ENCODE measurements at regions not wholly inside any gene's neighbourhood (a gene's known extent, or its start where the extent isn't known, plus 50 kb on each side); places are given as distances from the start of the nearest gene placed in this dataset.

- H3K23ac ChIP-seq (ENCODE audit: low read depth, low read length): no peak overlapping the region
- H2AFZ ChIP-seq (replicated peaks; ENCODE audit: low read length, poor library complexity): no peak overlapping the region
- H4K8ac ChIP-seq (ENCODE audit: low read depth in 2 of 2, low read length in 2 of 2): no peak overlapping the region
- no peak overlapping the region for H2BK20ac ChIP-seq (ENCODE audit: low read depth, low read length)
- no peak overlapping the region for H3K27ac ChIP-seq (ENCODE audit: insufficient read depth, low read length)
- no peak overlapping the region for H2AK5ac ChIP-seq (ENCODE audit: low read depth, low read length)
- ChIA-PET POLR2A (ENCODE audit: unreplicated experiment) (no interaction called here), CTCF (interaction anchor here (1.0 kb wide), 1 partner anchor 9 kb away, joined by 4 read pairs; no protein-coding TSS in a partner anchor)
- no peaks in the 10 kb centered on the region for H3K79me1 ChIP-seq (ENCODE audit: low read depth in 1 of 2, low read length in 2 of 2)
- WGBS, 2 experiments (ENCODE audit: extremely low coverage in 2 of 2, insufficient read length in 1 of 2): 75% methylated on average over 3 of the region's 5 CpGs; no CpG with 5 or more reads in 1 of the 2 experiments
- dilution Hi-C loops (cut with HindIII; ENCODE audit: low sequenced_read_pairs, unreplicated experiment): no loop called here
- intact Hi-C loops (cut with micrococcal nuclease): no loop called here
- H3K56ac ChIP-seq (ENCODE audit: extremely low read depth, insufficient read depth, low read length): no peak overlapping the region
- no peak overlapping the region for H2BK120ac ChIP-seq (ENCODE audit: low read depth, low read length)
- ATAC-seq (ENCODE audit: low read depth): no peak
- no peaks in the 10 kb centered on the region for H3K9me3 ChIP-seq (ENCODE audit: control insufficient read depth, insufficient read depth, low read length)
- H3K4me1 ChIP-seq (ENCODE audit: control insufficient read depth, insufficient read depth, low read length): no peaks in the 10 kb centered on the region
- no peak for DNase-seq
- H3K9me1 ChIP-seq (ENCODE audit: insufficient read depth, low read length): no peaks in the 10 kb centered on the region
- no peaks in the 10 kb centered on the region for H4K20me1 ChIP-seq (ENCODE audit: insufficient read depth, low read length)
- H3K4me3 ChIP-seq (ENCODE audit: insufficient read depth, low read depth, low read length): no peak overlapping the region
- in situ Hi-C loops (cut with MboI; ENCODE audit: low sequenced_read_pairs): no loop called here
- TF ChIP-seq MXI1 (IDR thresholded peaks at IDR 0.05; ENCODE audit: borderline replicate concordance, low read depth, low read length) (no peak), MAZ (IDR thresholded peaks at IDR 0.05; ENCODE audit: borderline replicate concordance, low read depth, low read length) (no peak), MAFK (IDR thresholded peaks at IDR 0.05; ENCODE audit: low read depth, low read length) (no peak), NFE2L2 (IDR thresholded peaks at IDR 0.05; ENCODE audit: low read depth, low read length) (no peak), CTCF (conservative IDR thresholded peaks at IDR 0.05; ENCODE audit: low read depth, low read length) (no peak), RCOR1 (IDR thresholded peaks at IDR 0.05; ENCODE audit: insufficient replicate concordance, low read length) (no peak), RAD21 (IDR thresholded peaks at IDR 0.05; ENCODE audit: low read length) (no peak), BHLHE40 (IDR thresholded peaks at IDR 0.05; ENCODE audit: low read depth, low read length) (no peak), POLR2A (IDR thresholded peaks at IDR 0.05; ENCODE audit: low read depth, low read length) (no peak), CHD1 (IDR thresholded peaks at IDR 0.05; ENCODE audit: low read depth, low read length) (no peak), FOS (IDR thresholded peaks at IDR 0.05; ENCODE audit: low read depth, low read length) (no peak), RFX5 (IDR thresholded peaks at IDR 0.05; ENCODE audit: low read depth, low read length) (no peak)
- no peak overlapping the region for H2AK9ac ChIP-seq (replicated peaks; ENCODE audit: low read depth, low read length, poor library complexity)
- H3K36me3 ChIP-seq (ENCODE audit: control insufficient read depth, insufficient read depth, low read length): no peaks in the 10 kb centered on the region
- peak overlapping the region; percentile 2; the same call in 1 of the 2 replicates for H3K4me2 ChIP-seq (ENCODE audit: low read depth, low read length)
- no peak overlapping the region for H3K18ac ChIP-seq (ENCODE audit: low read depth, low read length)
- no peak overlapping the region for H2BK5ac ChIP-seq (ENCODE audit: low read depth, low read length, poor library complexity, severe bottlenecking)
- no TSS peak for BruUV-seq (replicated peaks)
- H4K5ac ChIP-seq (ENCODE audit: low read depth, low read length): no peak overlapping the region
- H4K91ac ChIP-seq (ENCODE audit: insufficient read depth, low read depth, low read length): no peak overlapping the region
- no peak overlapping the region for H3K9ac ChIP-seq (ENCODE audit: low read depth, low read length)
- no peak overlapping the region for H3K4ac ChIP-seq (ENCODE audit: low read depth, low read length)
- no peak overlapping the region for H2BK15ac ChIP-seq (ENCODE audit: low read depth, low read length)
- no peaks in the 10 kb centered on the region; the same call in none of the 2 replicates for H3K27me3 ChIP-seq (ENCODE audit: control insufficient read depth, insufficient read depth, low read length)
- H3K14ac ChIP-seq (replicated peaks; ENCODE audit: low read depth, low read length): no peak overlapping the region
These were observed 56.4 kb upstream of the NRIP1 start for GRCh38 chr21:15121097-15121654.

Measured in IMR-90 (cell line).